GM12878 (cell line): ENCODE measurements at regions not wholly inside any gene's neighbourhood (a gene's known extent, or its start where the extent isn't known, plus 50 kb on each side); places are given as distances from the start of the nearest gene placed in this dataset.

Experiments
- ATAC-seq: fragments of 200-7000 bp; cut with Tn5 transposase; 3 replicates; pipeline ENCODE4 v1.9.1; 2020; ENCODE audit warnings: mild to moderate bottlenecking, moderate library complexity
- BruUV-seq: library from RNA; stranded (reverse); fragments of 400-500 nt; replicated peaks from 2 replicates; lab custom pipeline; 2021; lab: Mats Ljungman, UMichigan
- CTCF ChIA-PET: fragments of 300-600 bp; sonication (Branson Sonifier 250); formaldehyde crosslinking; extraction: SDS; loops from one replicate; lab custom pipeline; 2021; ENCODE audit warnings: inconsistent platforms; lab: Yijun Ruan, JAX
- POLR2A ChIA-PET: fragments of 350-600 bp; formaldehyde crosslinking; extraction: SDS; loops from one replicate; lab custom pipeline; 2021; ENCODE audit warnings: inconsistent platforms; lab: Charles Lee
- RAD21 ChIA-PET: fragments of 300-600 bp; sonication (Branson Sonifier 250); formaldehyde crosslinking; loops from one replicate; lab custom pipeline; 2023; ENCODE audit warnings: antibody characterized with exemption; ENCODE audit not compliant: unreplicated experiment; lab: Charles Lee
- SMC1A ChIA-PET: fragments of 300-600 bp; sonication (Branson Sonifier 250); formaldehyde crosslinking; loops from one replicate; lab custom pipeline; 2023; ENCODE audit not compliant: unreplicated experiment, uncharacterized antibody; lab: Charles Lee
- DNase-seq: peaks from one replicate; pipeline ENCODE4 v3.0.0-alpha.2; 2011; ENCODE audit warnings: low read depth, low spot score
- FAIRE-seq: peaks from 3 replicates; lab custom pipeline; 2011; peaks lifted over from hg19 to GRCh38; lab: Jason Lieb, UNC
- H2AFZ ChIP-seq: 2 replicates; pipeline ENCODE4 v1.6.0; 2011; ENCODE audit warnings: low read depth, low read length, control low read depth; ENCODE audit not compliant: control insufficient read depth
- H3K27ac ChIP-seq: 2 replicates; pipeline ENCODE4 v1.5.1; 2011; ENCODE audit warnings: control low read depth; ENCODE audit not compliant: control insufficient read depth, insufficient read depth
- H3K27me3 ChIP-seq, 2 experiments: replicated peaks in 1 of 2; 2 replicates each; pipeline versions ENCODE4 v1.6.0 to v1.6.1; 2011; ENCODE audit warnings: low read length in 1 of 2; ENCODE audit not compliant: control insufficient read depth in 2 of 2, insufficient read depth in 2 of 2
- H3K36me3 ChIP-seq, 2 experiments: 2 replicates each; pipeline ENCODE4 v1.5.1; 2011; ENCODE audit warnings: low read length in 1 of 2; ENCODE audit not compliant: control insufficient read depth in 2 of 2, insufficient read depth in 2 of 2
- H3K4me1 ChIP-seq: 2 replicates; pipeline ENCODE4 v1.6.1; 2011; ENCODE audit warnings: mild to moderate bottlenecking, low read length, moderate library complexity, mixed read lengths; ENCODE audit not compliant: control insufficient read depth, insufficient read depth
- H3K4me2 ChIP-seq: 2 replicates; pipeline ENCODE4 v1.6.0; 2011; ENCODE audit warnings: control low read depth; ENCODE audit not compliant: control insufficient read depth, insufficient read depth
- H3K4me3 ChIP-seq: fragments of 200-600 bp; sonication (generic); 2 replicates; pipeline ENCODE4 v1.5.1; 2016
- H3K79me2 ChIP-seq: 2 replicates; pipeline ENCODE4 v1.6.0; 2011; ENCODE audit warnings: low read length; ENCODE audit not compliant: control insufficient read depth, insufficient read depth
- H3K9ac ChIP-seq: 2 replicates; pipeline ENCODE4 v1.8.0; 2011; ENCODE audit warnings: low read length, control low read depth, mixed read lengths; ENCODE audit not compliant: control insufficient read depth, insufficient read depth
- H3K9me3 ChIP-seq: replicated peaks from 3 replicates; pipeline ENCODE4 v1.5.1; 2011; ENCODE audit warnings: mild to moderate bottlenecking, low read length; ENCODE audit not compliant: control insufficient read depth, insufficient read depth
- H4K20me1 ChIP-seq: 2 replicates; pipeline ENCODE4 v1.6.0; 2011; ENCODE audit not compliant: control insufficient read depth, insufficient read depth
- BCLAF1 ChIP-seq: fragments of 450-650 bp; IDR thresholded peaks from 2 replicates; pipeline ENCODE4 v1.6.1; 2017; ENCODE audit warnings: antibody characterized with exemption, mild to moderate bottlenecking, moderate library complexity
- E4F1 ChIP-seq: fragments of 450-650 bp; IDR thresholded peaks from 2 replicates; pipeline ENCODE4 v1.6.1; 2018; ENCODE audit warnings: borderline replicate concordance, mild to moderate bottlenecking; ENCODE audit not compliant: partially characterized antibody
- FOS ChIP-seq: IDR thresholded peaks from 3 replicates; pipeline ENCODE4 v1.6.1; 2011; ENCODE audit warnings: borderline replicate concordance; ENCODE audit not compliant: insufficient read length; ENCODE audit errors: extremely low read depth
- HDGF ChIP-seq: fragments of 450-650 bp; IDR thresholded peaks from 2 replicates; pipeline ENCODE4 v1.6.1; 2016; ENCODE audit warnings: antibody characterized with exemption
- IKZF2 ChIP-seq, 2 experiments: fragments of 450-650 bp; IDR thresholded peaks; 2 replicates each; pipeline ENCODE4 v1.6.1; 2017; ENCODE audit warnings: mild to moderate bottlenecking in 2 of 2, moderate library complexity in 2 of 2
- JUND ChIP-seq: IDR thresholded peaks from 2 replicates; pipeline ENCODE4 v1.6.1; 2012; ENCODE audit warnings: low read depth, mild to moderate bottlenecking, low read length, improper control_type of control experiment, moderate library complexity
- NFIC ChIP-seq: IDR thresholded peaks from 2 replicates; pipeline ENCODE4 v1.6.1; 2012; ENCODE audit warnings: low read depth, mild to moderate bottlenecking, inconsistent platforms, low read length, moderate library complexity
- PAX5 ChIP-seq: IDR thresholded peaks from 2 replicates; pipeline ENCODE4 v1.6.1; 2011; ENCODE audit warnings: low read depth, low read length, borderline replicate concordance
- PAX8 ChIP-seq: fragments of 450-650 bp; IDR thresholded peaks from 2 replicates; pipeline ENCODE4 v1.6.1; 2017; ENCODE audit warnings: mild to moderate bottlenecking, moderate library complexity
- TCF12 ChIP-seq: IDR thresholded peaks from 2 replicates; pipeline ENCODE4 v1.6.1; 2011; ENCODE audit warnings: low read depth, mild to moderate bottlenecking, low read length
- ZBTB33 ChIP-seq: fragments of 450-650 bp; IDR thresholded peaks from 2 replicates; pipeline ENCODE4 v1.6.1; 2017; ENCODE audit warnings: mild to moderate bottlenecking
- WGBS: methylation state at CpG from one replicate; pipeline ENCODE4 v1.1.6; 2016; ENCODE audit warnings: low lambda C conversion rate; ENCODE audit not compliant: insufficient replicate concordance, insufficient coverage; ENCODE audit errors: missing lambda C conversion rate; 5-methylcytosine and 5-hydroxymethylcytosine counted together
- in situ Hi-C: fragments of 300-500 bp; cut with MboI; formaldehyde crosslinking; loops from 9 replicates; pipeline ENCODE4 v1.14.3; 2018; ENCODE audit warnings: mixed read lengths
- intact Hi-C: fragments of 100-400 bp; cut with micrococcal nuclease; formaldehyde crosslinking; loops from one replicate; pipeline ENCODE4 v1.14.2; 2022; ENCODE audit not compliant: unreplicated experiment
- TF ChIP-seq, protein P1 (sequence below): IDR thresholded peaks from 2 replicates; pipeline ENCODE4 v1.6.1; 2012; ENCODE audit warnings: improper control_type of control experiment, low read depth, low read length; ENCODE audit not compliant: insufficient replicate concordance

DNA sequence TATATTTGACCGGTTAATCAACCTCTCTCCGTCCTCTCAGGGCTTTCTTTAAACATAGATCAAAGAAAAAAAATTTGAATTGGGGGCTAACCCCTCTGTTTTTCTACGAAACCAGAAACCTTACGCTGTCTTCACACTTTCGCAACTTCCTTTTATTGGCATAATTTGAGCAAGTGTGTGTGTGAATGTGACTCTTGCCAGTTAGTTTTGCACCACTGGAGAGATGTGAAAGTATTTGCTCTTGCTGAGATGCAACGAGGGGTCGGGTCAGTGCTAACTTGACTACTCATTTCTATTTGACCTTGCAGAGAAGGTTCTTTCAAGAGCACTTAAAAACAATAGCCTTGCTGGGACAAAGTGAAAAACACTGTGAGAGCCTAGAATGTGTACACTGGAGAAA, 81.2 kb downstream of the FAM43A start:
- Histone ChIP-seq H3K36me3 (no peaks in the 10 kb centered on the region), H3K27me3 (no peaks in the 10 kb centered on the region), H3K79me2 (no peaks in the 10 kb centered on the region), H2AFZ (no peak overlapping the region), H3K4me1 (no peaks in the 10 kb centered on the region; the same call in 1 of the 2 replicates), H3K4me3 (no peak overlapping the region), H3K9ac (no peak overlapping the region), H4K20me1 (no peaks in the 10 kb centered on the region), H3K9me3 (no peaks in the 10 kb centered on the region; the same call in 2 of the 3 replicates), H3K27ac (no peak overlapping the region), H3K4me2 (no peak overlapping the region)
- in situ Hi-C loops, result no loop called here
- no TSS peak for BruUV-seq
- ChIA-PET CTCF (interaction anchor here (0.9 kb wide), 1 partner anchor 10 kb away, joined by 3 read pairs; no protein-coding TSS in a partner anchor), RAD21 (no interaction called here), POLR2A (no interaction called here), SMC1A (interaction anchor here (0.7 kb wide), 1 partner anchor 36 kb away, joined by 3 read pairs; no protein-coding TSS in a partner anchor)
- DNase-seq (no peak), FAIRE-seq (no peak), ATAC-seq (no peak)
- 29% methylated on average over 7 of the region's 7 CpGs for WGBS
- intact Hi-C loops, result no loop called here
- TF ChIP-seq HDGF (no peak), IKZF2 (IDR thresholded peaks at IDR 0.05) (no peak), PAX5 (no peak), BCLAF1 (no peak), FOS (no peak), NFIC (no peak), PAX8 (no peak), E4F1 (no peak), JUND (no peak), TCF12 (no peak), ZBTB33 (no peak)
- TF ChIP-seq, protein P1, sequence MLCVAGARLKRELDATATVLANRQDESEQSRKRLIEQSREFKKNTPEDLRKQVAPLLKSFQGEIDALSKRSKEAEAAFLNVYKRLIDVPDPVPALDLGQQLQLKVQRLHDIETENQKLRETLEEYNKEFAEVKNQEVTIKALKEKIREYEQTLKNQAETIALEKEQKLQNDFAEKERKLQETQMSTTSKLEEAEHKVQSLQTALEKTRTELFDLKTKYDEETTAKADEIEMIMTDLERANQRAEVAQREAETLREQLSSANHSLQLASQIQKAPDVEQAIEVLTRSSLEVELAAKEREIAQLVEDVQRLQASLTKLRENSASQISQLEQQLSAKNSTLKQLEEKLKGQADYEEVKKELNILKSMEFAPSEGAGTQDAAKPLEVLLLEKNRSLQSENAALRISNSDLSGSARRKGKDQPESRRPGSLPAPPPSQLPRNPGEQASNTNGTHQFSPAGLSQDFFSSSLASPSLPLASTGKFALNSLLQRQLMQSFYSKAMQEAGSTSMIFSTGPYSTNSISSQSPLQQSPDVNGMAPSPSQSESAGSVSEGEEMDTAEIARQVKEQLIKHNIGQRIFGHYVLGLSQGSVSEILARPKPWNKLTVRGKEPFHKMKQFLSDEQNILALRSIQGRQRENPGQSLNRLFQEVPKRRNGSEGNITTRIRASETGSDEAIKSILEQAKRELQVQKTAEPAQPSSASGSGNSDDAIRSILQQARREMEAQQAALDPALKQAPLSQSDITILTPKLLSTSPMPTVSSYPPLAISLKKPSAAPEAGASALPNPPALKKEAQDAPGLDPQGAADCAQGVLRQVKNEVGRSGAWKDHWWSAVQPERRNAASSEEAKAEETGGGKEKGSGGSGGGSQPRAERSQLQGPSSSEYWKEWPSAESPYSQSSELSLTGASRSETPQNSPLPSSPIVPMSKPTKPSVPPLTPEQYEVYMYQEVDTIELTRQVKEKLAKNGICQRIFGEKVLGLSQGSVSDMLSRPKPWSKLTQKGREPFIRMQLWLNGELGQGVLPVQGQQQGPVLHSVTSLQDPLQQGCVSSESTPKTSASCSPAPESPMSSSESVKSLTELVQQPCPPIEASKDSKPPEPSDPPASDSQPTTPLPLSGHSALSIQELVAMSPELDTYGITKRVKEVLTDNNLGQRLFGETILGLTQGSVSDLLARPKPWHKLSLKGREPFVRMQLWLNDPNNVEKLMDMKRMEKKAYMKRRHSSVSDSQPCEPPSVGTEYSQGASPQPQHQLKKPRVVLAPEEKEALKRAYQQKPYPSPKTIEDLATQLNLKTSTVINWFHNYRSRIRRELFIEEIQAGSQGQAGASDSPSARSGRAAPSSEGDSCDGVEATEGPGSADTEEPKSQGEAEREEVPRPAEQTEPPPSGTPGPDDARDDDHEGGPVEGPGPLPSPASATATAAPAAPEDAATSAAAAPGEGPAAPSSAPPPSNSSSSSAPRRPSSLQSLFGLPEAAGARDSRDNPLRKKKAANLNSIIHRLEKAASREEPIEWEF, result no peak
